GM21786 (cell line): ENCODE measurements at regions not wholly inside any gene's neighbourhood (a gene's known extent, or its start where the extent isn't known, plus 50 kb on each side); places are given as distances from the start of the nearest gene placed in this dataset.
"Not testable (repeated sequence)": the region's sequence is repeated elsewhere in the genome, so short reads cannot be mapped to it uniquely, and the experiment has no call there.

Source experiments
- ATAC-seq: cut with Tn5 transposase; IDR thresholded peaks from one replicate; pipeline ENCODE4 v1.9.1; 2021; ENCODE audit not compliant: unreplicated experiment

DNA sequence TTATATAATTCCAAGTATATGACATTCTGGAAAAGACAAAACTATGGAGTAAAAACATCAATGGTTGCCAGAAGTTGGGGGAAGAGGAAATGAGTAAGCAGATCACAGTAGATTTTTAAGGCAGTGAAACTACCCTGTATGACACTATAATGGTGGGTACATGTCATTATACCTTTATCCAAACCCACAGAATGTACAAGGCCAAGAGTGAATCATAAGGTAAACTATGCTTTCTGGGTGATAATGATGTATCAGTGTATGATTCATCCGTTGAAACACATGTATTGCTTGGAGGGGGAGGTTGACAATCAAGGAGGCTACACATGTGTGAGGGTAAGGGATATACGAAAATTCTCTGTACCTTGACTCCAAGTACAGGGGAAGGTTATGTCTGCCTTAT, 862.7 kb downstream of the PLA2G4A start:
- ATAC-seq: no peak

DNA sequence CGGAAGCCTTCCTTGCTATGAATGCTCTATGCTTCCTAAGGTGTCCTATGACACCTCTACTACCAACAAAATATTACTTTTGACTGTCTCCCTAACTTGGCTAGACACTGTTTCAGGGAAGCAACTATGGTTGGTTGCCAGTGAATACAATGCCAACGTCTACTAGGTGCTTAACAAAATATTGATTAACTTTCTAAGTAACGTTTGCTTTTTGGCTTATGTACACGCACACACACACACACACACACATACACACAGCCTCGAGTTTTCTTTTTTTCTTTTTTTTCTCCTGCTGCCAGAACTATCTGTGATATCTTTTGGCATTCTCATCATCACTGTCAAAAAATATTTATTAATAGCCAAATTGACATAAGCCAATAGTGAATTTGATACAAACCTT, 864.0 kb downstream of the PLA2G4A start:
- ATAC-seq: no peak

DNA sequence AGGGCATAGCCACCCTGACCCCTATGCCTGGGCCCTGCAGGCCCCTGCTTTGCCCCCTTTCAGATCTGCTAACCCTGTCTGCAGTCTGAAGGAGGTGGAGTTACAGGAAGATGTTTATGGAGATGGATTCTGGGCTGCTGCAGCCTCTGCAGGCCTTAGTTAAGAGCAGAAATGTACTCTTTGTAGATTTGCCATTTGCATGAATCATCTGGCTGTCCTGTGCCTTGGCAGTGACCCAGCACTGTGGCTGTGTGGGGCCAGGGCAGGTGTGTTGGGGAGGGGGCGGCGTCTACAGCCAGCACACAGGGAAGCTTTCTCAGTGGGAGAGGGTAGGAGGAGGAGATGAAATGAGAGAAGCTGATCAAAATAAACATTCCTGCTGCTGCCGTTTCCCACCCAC, 867.3 kb downstream of the PLA2G4A start:
- ATAC-seq: no peak

DNA sequence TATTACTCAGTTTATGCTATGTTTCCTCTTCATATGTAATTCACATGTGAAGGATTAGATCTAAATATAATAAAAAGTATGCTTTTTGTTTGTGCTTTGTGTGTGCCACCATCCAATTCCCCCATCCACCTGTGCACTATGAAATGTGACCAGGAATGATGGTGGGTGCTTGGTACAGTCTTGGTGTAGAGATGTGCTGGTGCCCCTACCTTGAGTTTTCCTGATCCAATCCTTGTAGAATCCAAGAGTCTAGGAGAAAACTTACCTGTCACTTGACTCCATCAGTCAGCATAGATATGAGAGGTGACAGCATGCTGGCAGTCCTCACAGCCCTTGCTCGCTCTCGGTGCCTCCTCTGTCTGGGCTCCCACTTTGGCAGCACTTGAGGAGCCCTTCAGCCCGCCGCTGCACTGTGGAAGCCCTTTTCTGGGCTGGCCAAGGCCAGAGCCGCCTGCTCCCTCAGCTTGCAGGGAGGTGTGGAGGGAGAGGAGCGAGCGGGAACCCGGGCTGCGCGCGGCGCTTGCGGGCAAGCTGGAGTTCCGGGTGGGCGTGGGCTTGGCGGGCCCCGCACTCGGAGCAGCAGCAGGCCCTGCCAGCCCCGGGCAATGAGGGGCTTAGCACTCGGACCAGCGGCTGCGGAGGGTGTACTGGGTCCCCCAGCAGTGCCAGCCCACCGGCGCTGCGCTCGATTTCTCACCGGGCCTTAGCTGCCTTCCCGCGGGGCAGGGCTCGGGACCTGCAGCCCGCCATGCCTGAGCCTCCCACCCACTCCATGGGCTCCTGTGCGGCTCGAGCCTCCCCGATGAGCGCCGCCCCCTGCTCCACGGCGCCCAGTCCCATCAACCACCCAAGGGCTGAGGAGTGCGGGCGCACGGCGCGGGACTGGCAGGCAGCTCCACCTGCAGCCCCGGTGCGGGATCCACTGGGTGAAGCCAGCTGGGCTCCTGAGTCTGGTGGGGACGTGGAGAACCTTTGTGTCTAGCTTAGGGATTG, 874.7 kb downstream of the PLA2G4A start:
- not testable (repeated sequence) for ATAC-seq

DNA sequence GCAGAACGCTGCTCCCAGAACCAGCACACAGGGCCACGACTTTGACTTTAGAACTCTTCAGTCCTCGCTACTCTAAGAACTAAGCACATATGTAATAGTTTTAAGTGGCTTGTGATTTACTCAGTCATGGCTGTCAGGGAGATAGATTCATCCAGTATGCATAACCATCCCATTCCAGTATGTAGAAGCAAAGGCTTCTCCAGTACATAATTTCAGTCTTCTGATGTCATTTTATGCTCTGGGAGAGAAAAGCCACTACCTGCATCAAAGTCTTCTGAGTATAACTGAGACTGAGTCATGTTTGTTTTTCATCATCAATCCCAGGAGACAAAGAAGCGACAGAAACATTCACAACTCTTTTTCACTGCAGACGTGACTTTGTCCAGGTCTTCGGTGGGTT, 885.7 kb downstream of the PLA2G4A start:
- no peak for ATAC-seq

DNA sequence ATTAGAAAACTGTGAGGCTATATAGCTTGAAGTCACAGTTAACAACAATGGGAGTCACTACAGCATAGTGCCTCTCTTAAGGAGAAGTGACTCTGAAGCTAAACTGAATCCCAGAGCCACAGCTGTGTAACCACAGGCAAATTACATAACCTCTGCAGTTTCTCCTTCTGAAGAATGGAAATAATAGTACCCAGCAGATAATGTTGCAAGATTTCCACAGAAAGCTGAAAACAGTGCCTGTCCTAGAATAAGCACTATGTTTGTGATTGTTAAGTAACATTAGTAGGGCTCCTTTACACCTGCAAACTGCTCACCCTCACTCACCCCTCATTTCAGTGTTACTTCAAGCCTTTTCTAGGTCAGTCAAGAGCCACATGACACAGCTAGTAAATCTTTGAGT, 886.7 kb downstream of the PLA2G4A start:
- ATAC-seq: no peak

DNA sequence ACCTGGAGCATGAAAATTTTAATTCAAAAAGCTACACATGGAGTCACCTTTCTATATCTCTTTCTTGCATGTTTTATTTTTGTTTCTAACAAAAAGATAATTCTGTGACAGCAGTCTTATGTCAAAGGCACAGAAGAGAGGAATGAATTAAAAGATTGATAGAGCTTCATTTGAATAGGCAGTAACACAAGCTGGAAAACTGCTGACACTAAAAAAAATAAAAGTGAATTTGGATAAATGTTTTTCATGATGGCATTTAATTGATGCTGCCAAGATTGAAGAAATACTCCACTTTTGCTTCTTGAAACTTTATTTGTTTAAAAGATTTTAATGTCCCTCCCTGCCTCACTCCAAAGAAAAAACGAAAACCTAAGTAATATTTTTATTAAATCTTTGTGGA, 887.4 kb downstream of the PLA2G4A start:
- ATAC-seq: no peak

DNA sequence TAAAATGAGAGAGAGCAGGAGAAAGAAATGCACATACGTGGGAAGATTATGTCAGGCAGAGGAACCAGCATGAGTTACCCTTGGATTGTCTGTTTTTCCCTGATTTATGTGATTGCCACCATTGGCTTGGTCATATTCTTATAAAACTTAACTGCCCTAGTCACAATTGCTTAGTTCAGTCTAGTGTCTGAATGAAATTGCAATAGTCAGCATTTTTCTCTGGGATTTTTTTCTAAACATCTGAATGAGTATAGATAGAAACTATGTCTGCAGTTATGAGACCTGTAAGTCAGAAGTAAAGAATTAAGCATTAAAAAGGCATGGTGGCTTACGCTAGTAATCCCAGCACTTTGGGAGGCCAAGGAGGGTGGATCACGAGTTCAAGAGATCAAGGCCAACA, 889.8 kb downstream of the PLA2G4A start:
- no peak for ATAC-seq

DNA sequence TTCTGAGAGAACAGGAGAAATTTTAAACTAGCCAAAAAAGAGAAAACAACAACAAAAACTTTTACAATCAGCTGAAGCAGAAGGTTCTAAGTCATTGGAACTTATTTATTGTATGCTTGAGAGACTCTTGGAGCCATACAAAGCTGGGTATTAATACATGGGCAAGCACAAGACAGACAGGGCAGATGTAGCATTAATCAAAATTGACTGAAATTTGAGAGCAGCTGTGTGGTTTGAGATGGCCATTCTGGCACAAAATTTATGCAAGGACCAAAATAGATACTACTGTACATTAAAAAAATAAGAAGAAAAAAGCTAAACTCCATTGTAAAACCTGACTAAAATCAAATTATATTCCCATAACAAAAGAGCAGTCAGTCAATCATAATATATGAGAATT, 892.5 kb downstream of the PLA2G4A start:
- ATAC-seq: no peak

DNA sequence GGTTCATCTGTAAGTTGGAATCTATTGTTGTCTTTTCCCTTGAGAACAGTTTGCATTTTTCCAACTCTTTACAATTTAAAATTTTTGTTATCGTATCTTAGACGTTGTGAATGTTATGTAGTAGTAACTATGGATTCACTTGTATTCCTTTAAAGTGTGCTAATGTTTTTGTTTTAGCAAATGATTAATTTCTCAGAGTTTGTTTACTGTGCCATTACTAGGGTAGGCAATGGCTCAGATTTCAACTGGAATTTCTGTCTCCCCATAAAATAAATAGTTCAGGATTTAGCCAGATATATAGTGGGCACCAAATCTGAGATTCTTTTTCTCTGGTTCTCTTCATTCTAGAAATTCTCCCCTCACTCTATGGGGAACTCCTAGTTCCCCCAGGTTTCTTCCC, 896.5 kb downstream of the PLA2G4A start:
- no peak for ATAC-seq

DNA sequence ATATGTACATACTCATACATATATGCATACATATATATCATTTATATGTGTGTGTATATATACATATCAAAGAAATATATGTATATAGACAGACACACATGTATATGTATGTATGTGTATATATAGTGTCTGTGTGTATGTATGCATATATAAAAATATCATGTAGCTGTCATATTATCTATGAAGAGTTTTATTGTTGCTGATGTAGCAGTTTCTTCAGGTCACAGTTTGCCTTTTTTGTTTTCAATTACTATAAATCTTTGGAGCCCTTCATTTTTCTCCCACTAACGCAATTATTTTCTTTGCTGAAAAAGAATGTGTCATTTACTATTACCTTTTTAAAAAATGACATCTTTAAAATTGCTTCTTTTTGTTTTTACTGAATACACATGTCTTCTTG, 904.5 kb downstream of the PLA2G4A start:
- ATAC-seq: no peak

DNA sequence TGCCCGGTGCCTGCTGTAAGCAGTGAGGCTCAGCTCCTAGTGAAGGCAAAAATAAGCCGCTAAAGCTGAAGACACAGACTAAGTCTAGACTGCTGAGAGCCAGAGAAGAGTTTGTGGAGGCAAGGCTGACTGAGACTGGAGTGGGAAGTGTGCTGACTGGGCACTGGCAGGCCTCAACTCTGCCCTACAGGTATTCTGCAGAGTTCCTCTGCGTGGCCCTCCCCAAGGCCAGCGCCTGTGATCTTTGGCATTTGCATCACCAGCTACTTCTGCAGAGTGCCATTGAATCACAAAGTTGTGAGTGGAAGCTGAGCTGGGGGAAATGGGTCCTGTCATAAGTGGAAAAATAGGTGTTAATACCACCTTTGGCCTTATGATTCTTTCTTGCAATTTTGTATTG, 905.7 kb downstream of the PLA2G4A start:
- ATAC-seq: no peak

DNA sequence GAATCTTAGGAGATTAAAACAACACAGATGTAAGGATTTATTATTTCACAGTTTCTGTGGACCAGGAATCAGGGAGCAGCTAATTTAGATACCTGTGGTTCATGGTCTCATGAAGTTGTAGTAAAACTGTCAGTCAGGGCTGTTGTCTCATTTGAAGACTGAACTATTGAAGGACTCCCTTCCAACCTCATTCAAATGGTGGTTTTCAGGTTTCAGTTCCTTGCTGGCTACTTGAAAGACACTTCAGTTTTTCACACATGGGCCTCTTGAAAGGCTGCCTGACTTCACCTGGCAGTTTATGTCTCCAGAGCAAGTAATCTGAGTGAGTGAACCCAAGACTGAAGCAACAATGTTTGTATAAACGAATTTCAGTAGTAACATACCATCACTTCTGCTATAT, 915.9 kb downstream of the PLA2G4A start:
- ATAC-seq: peak; percentile 97

DNA sequence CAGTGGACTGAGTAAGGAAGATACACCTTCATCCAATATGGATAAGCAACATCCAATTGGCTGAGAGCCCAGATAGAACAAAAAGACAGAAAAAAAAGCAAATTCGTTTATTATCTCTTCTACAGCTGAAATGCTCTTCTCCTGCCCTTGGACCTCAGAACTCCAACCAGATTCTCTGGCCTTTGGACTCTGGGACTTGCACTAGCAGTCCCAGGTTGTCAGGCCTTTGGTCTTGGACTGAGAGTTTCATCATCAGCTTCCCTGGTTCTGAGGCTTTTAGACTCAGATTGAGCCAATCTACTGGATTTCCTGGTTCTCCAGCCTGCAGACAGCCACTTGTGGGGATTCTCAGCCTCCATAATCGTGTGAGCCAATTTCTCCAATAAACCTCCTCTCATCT, 926.8 kb downstream of the PLA2G4A start:
- ATAC-seq: no peak

DNA sequence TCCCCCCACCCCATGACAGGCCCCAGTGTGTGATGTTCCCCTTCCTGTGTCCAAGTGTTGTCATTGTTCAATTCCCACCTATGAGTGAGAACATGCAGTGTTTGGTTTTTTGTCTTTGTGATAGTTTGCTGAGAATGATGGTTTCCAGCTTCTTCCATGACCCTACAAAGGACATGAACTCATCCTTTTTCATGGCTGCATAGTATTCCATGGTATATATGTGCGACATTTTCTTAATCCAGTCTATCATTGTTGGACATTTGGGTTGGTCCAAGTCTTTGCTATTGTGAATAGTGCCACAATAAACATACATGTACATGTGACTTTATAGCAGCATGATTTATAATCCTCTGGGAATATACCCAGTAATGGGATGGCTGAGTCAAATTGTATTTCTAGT, 927.9 kb downstream of the PLA2G4A start:
- not testable (repeated sequence) for ATAC-seq

DNA sequence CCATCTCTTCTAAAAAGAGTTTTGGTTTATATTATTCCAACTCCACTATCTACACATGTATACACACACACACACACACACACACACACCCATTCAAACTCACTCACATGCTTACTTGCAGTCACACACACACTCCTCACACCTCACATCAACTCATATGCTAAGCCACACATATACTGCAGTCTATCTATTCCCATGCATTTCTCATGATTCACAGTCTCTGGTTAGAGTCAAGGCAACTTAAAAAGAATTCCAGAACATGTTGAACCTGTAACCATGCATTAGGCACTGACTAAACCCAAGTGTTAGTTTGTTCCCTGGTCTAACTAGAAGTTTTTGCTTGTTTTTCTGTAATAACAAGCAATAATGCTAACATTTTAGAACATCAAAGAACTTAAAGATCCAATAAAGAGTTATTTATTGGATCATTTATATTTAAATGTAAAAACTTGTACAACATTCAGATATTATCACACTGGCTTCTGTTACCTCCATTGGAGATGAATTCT, 931.1 kb downstream of the PLA2G4A start:
- no peak for ATAC-seq

DNA sequence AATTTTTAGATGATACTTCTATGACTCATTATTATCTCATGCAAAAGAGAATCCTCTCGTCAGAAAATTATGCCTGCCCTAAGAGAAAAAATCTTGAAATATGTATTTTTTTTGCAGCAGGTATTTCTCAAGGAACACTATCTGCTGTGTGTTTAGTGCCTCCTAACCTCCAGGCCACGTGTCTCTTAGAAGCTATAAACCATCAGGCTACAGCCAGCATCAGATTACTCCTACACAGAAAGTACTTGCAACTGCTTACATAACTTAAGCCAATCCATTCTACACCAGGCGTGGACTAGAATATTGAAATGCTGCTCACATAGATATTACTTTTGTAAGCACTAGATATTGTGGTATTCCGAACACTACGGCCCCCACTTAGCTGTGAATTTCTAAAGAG, 933.4 kb downstream of the PLA2G4A start:
- no peak for ATAC-seq

DNA sequence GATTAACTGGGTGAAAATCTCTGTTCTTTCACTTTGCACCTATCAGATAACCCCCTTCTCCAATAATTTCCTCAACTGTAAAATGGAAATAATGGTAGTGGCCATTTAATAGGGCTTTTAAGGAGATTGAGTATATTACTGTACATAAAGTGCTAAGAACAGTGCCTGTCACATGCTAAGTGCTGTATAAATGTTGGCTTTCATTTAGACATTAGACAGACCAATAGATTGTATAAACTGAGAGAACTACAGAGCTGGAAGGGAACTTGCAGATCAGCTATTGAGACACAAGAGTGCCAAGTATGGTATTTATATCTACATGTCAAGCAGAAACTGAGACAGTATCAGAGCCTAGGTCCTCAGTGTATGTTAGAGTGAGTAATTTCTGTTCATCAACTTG, 934.7 kb downstream of the PLA2G4A start:
- ATAC-seq: no peak

DNA sequence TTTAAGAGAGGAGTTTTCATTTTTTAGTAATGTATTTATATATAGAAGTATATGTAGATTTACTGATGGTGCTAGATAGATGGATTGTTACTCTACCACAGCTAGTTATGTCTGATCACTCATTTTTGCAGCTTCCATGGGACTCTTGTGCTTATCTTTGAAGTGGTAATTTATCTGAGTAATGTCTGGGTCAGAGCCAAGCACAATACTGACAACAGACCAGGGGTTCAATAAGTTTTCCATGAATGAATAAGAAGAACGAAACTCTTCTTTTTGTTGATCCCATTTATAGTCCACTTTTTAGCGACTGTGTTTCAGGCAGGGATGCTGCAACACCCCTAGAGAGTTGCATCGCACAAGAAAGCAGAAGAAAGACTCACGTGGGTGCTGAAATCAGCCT, 935.2 kb downstream of the PLA2G4A start:
- no peak for ATAC-seq

DNA sequence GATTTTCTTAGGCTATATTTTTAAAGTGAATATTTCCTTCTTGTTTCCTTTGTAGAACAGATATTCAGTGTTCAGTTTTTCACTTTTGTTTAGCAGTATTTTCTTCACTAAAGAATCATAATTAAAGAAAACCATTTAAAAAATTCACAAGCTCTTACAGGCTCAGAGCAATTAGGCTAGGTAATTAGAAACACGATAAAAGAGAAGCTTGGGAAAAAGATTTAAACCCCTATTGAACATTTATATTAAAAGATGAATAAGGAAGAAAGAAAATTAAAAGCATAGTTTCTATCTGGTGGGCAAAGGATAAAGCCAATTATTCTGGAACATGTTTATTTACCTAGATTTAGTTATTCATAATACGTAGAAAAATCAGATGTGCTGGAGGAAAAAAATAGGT, 942.6 kb downstream of the PLA2G4A start:
- no peak for ATAC-seq

DNA sequence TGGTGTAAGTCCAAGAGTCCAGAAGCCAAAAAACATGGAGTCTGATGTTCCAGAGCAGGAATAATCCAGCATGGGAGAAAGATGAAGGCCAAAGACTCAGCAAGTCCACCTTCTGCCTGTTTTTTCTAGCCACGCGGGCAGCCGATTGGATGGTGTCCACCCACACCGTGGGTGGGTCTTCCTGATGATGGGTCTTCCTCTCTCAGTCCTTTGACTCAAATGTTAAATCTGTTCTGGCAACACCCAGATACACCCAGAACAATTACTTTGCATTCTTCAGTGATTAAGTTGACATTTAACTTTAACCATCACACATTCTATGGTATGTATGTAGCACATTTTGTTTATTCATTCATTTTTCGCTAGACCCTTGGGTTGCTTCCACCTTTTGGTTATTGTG, 944.4 kb downstream of the PLA2G4A start:
- no peak for ATAC-seq

DNA sequence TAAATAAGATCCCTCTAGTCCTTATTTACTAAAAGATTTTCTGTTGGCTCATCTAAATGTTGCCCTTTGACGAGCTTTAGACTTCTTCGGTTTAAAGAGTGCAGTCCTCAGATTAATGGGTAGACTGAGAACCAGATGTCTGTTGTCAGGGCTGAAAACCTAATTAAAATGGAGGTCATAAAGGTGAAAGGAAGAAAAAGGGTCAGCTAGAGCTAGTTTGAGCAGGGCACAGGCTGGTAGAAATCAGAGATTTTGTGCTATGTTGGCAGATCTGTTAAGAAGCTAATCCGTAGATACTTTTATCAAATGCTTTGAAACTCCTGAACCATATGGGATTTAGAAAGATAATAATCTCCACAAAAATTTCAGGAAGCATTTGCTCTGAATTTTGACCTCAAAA, 959.0 kb downstream of the PLA2G4A start:
- ATAC-seq: no peak

DNA sequence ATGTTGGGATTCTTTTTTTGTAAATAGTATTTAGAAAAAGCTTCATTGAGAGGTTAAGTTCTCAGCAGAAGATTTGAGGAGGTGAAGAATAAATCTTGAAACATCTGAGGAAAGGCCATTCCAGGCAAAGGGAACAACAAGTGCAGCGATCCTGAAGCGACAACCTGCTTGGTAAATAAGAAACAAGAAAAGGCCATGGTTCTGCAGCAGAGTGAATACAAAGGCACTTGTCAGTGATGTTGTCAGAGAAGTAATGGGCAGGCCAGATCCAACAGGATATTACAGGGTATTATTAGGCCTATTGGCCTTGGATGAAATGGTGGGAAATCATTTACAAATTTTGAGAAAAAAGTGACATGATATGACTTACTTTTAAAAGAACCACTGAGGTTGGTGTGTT, 960.0 kb downstream of the PLA2G4A start:
- ATAC-seq: no peak
